CD4-positive, alpha-beta T cell treated with Interleukin-15 for 1 hour (primary cell): ENCODE measurements at regions not wholly inside any gene's neighbourhood (a gene's known extent, or its start where the extent isn't known, plus 50 kb on each side); places are given as distances from the start of the nearest gene placed in this dataset.

Experiments used
- DNase-seq: peaks from one replicate; pipeline ENCODE4 v3.0.0-alpha.2; 2020

DNA sequence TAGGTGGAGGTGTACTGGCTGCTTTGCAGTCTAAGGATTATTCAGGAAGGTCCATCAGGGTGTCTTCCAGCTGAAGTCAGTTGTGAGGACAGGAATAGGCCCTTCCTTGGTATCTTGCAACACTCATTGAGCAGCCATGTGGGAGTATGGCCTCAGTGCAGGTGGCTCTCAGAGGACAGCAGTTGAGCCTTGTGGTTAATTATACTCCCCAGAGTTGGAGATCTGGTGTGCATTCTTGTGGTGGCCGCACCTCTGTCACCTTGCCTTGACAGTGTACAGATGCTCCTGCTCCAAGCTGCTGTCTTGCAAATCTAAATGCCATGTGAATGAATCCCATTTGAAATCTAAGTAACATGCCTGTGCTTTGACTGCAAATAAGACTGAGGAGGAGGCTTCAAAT is 339.9 kb upstream of the BCHE start:
- no peak for DNase-seq

DNA sequence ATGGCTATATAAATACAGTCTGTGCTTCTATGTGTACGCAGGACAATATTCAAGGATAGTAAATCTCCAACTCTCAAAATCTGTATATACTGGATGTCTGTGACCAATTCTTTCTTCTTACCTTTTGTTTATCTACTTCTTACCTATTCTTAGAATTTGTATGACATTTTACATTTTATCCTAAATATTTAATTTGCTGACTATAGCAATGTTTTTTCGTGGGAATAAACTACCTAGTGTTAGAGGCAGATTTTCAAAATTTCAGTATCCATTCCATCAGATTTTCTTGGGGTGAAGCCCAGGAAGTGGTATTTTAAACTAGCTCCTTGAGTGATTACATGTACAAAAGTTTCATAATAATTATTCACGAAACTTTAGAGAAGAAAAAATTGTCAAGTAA is 334.5 kb upstream of the BCHE start:
- no peak for DNase-seq

- no peak for DNase-seq
These were observed 332.5 kb upstream of the BCHE start for GRCh38 chr3:166169681-166170080.

GRCh38 chr3:166127969-166128368 is 290.7 kb upstream of the BCHE start:
- no peak for DNase-seq

- no peak for DNase-seq
These were observed 288.0 kb upstream of the BCHE start for GRCh38 chr3:166125179-166125578.

- DNase-seq: no peak
These were observed 286.4 kb upstream of the BCHE start for GRCh38 chr3:166123576-166123975.

GRCh38 chr3:166123088-166123487 is 285.9 kb upstream of the BCHE start:
- no peak for DNase-seq

DNA sequence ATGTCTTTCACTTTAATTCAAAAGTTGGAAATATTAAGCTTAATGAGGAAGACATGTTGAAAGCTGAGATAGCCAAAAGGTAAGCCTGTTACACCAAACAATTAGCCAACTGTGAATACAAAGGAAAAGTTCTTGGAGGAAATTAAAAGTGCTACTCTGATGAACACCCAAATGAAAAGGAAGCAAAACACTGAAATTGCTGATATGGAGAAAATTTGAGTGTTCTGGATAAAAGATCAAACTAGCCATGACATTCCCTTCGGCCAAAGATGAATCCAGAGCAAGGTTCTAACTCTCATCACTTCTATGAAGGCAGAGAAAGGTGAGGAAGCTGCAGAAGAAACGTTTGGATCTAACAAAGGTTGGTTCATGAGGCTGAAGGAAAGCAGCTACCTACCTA is 280.8 kb upstream of the BCHE start:
- DNase-seq: no peak

DNA sequence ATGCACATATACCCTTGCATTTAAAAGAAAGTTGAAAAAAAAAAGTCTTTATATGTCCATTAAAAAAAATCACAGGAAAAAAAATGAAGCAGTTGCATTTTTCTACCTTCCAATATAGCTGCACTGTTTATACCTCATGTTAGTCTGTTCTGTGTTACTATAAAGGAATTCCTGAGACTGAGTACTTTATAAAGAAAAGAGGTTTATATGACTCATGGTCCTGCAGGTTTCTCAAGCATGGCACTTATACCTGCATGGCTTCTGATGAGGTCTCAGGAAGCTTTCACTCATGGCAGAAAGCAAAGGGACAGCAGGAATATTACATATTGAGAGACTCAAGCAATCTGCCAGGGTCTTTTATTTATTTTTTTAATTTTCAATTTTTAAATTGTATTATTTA is 277.2 kb upstream of the BCHE start:
- no peak for DNase-seq

DNA sequence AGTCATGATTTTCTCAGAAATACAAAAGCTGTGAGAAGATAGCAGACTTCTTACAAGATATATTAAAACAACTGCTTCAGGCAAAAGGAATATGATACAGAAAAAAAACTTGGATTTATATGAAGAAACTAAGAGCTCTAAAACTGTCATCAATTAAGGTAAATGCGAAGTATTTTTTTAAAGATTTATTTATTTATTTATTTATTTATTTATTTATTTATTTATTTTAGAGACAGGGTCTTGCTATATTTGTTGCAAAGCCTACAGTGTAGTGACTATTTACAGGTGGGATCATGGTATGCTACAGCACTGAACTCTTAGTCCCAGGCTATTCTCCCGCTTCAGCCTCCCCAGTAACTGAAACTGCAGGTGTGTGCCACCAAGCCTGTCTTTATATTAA is 274.3 kb upstream of the BCHE start:
- no peak for DNase-seq

DNA sequence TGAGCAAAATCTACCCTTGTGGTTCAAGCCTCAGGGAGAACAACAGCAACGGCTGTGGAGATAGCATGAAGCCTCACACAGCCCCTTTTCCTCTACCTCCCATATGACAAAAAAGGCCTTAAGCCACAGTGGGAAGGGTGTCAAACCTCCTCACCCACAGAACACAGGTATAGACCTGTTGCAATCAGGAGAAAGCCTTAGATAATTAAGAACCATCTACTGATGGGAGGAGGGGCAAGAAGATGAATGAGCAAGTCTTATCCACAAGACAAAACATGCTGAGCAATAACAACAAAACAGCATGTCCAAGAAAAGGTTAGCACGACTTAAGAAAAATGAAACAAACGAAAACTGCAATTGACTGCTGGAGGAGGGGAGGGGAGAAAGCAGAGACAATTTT is 272.9 kb upstream of the BCHE start:
- no peak for DNase-seq

GRCh38 chr3:166104938-166105337 is 267.7 kb upstream of the BCHE start:
- DNase-seq: no peak

DNA sequence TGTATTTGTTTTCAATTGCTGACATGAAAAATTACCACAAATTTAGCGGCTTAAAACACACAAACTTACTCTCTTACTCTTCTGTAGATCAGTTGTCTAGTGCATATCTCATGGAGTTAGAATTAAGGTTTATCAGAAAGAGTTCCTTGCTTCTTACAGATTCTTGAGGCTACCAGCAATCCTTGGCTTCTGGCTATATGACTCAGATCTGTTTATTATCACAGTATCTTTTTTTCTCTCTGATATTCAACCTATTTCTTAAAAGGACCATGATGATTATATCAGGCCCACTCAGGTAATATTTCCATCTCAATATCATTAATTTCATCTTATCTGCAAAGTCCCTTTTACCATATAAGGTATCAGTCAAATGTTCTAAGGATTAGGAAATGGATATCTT is 263.5 kb upstream of the BCHE start:
- DNase-seq: no peak

- no peak for DNase-seq
These were observed 252.4 kb upstream of the BCHE start for GRCh38 chr3:166089575-166089974.

DNA sequence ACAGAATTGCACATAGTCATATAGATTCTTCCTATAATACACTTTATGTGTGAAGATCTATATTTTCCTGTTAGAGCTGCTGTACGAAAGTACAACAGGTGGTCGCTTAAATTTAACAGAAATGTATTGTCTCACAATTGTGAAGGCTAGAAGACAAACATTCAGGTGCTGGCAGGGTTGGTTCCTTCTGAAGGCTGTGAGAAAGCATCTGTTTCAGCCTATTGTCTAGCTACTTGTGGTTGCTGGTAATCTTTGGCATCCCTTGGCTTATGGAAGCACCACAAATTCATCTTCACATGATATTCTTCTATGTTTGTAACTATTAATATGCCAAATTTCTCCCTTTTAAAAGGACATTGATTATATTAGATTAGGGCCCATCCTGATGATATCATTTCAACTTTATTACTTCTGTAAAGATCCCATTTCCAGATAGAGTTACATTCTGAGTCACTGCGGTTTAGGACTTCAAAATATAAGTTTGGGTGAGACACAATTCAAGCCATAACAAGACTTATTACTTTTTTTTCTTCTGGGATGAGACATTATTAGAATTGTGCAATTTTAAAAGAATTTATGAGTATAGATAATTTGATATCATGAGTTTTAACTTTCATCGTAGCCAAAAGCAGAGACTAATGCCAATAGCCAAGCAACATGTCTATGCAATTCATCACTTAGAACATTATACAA is 248.1 kb upstream of the BCHE start:
- DNase-seq: no peak

DNA sequence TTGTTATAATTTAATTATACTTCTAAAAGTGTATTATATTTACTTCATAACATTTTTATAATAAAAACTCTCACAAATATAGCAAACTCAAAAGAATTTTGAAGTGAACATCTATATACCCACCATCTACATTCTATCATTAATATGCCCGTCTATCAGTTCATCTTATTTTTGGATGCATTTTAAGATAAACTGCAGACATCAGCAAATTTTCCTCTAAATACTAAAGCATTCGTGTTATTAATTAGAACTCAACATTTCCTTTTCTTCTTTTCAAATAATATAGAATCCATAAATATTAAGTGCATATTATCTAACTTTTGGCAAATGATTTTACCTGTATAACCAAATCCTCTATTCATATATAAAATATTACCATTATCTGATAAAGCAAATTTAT is 242.9 kb upstream of the BCHE start:
- DNase-seq: no peak

DNA sequence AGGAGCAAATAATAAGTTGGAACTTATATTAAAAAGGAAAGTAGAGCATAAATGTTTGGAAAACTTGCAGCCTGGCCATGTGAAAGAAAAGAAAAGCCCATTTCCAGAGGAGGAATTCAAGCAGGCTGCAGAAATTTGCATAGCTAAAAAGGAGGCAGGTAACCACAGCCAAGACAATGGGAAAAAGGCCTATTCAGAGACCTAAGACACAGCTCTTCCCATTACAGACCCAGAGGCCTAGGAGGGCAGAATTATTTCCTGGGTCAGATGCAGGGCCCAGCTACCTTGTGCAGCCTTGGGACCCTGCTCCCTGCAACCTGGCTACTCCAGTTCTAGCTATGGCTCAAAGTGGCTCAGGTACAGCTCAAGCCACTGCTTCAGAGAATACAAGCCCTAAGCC is 234.6 kb upstream of the BCHE start:
- no peak for DNase-seq

GRCh38 chr3:166064476-166064875 is 227.3 kb upstream of the BCHE start:
- no peak for DNase-seq

DNA sequence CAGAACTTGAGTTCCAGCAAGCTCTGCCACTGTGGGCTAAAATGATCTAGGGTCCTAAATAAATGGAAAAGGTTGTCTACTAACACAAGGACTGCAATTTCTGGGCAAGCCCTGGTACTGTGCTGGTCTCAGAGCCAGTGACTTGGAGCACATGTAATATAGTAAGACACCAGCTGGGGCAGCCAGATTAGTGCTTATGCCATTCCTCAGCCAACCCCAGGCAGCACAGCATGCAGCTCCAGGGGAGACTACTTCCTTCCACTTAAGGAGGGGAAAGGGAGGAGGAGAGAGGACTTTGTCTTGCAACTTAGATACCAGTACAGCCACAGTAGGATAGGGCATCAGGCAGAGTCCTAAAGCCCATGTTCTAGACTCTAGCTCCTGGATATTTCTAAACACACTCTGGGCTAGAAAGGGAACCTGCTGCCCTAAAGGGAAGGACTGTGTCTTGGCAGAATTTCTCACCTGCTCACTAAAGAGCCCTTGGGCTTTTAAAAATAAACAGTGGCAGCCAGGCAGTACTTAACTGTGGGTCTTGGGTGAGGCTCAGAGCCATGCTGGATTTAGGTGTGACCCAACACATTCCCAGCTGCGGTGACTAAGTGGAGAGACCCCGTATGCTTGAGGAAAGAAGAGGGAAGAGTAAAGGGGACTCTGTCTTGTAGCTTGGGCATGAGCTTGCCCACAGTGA is 223.7 kb upstream of the BCHE start:
- no peak for DNase-seq

- no peak for DNase-seq
These were observed 215.2 kb upstream of the BCHE start for GRCh38 chr3:166052440-166052839.

- DNase-seq: no peak
These were observed 192.3 kb upstream of the BCHE start for GRCh38 chr3:166029507-166029906.

- DNase-seq: no peak
These were observed 176.0 kb upstream of the BCHE start for GRCh38 chr3:166013073-166013679.

DNA sequence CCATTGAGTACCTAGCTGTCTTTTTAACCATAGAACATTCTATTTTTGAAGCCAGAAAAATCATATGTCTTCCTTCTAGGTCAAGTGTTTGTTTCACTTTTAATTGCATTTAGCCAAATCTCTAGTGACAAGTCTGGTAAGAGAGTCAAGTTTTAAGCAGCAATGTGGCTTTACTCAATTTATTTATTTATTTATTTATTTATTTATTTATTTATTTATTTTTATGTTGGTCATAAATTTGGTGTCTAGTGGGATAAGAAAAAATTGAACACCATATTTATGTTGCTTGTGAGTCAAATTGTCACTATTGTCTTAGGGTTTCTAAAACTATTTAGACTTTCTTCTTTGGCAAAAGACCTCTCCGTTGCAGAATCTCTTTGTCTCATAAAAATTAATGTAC is 174.5 kb upstream of the BCHE start:
- no peak for DNase-seq

- DNase-seq: no peak
These were observed 167.9 kb upstream of the BCHE start for GRCh38 chr3:166005126-166005525.

DNA sequence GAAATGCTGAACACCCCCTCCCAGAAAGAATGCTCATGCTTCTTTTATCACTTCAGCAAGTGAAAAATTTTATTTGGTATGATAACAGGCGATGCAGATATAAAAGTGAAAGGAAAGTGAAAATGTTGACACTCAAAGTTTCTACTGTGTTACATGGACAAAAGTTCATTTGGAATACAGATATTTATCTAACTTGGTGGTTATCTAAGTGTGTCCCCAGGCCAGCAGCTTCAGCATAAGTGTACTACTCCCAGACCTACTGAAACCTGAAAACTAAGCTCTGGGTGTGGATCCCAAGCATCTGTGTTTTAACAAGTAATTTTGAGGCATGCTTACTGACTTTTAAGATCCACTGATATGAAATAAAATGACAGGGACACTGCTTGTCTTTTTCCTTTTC is 157.1 kb upstream of the BCHE start:
- no peak for DNase-seq
